DOHH2 (cell line): ENCODE measurements at regions not wholly inside any gene's neighbourhood (a gene's known extent, or its start where the extent isn't known, plus 50 kb on each side); places are given as distances from the start of the nearest gene placed in this dataset.

Experiments
- H3F3A ChIP-seq: fragments of 200-600 bp; sonication (generic), shearing (Covaris generic); 2 replicates; pipeline ENCODE4 v1.6.0; 2016; ENCODE audit warnings: antibody characterized with exemption, mild to moderate bottlenecking; ENCODE audit not compliant: control insufficient read depth, insufficient read depth
- H3K27ac ChIP-seq: fragments of 200-600 bp; sonication (generic); 2 replicates; pipeline ENCODE4 v1.5.1; 2014; ENCODE audit warnings: low read depth, mild to moderate bottlenecking, low read length, moderate library complexity
- H3K27me3 ChIP-seq: fragments of 200-600 bp; sonication (generic); 2 replicates; pipeline ENCODE4 v1.6.1; 2014; ENCODE audit warnings: mild to moderate bottlenecking, low read length, mixed read lengths; ENCODE audit not compliant: control insufficient read depth
- H3K36me3 ChIP-seq: fragments of 200-600 bp; sonication (generic); 2 replicates; pipeline ENCODE4 v1.6.1; 2014; ENCODE audit warnings: mild to moderate bottlenecking, low read length, moderate library complexity, mixed read lengths; ENCODE audit not compliant: control insufficient read depth
- H3K4me1 ChIP-seq: fragments of 200-600 bp; sonication (generic); 2 replicates; pipeline ENCODE4 v1.6.1; 2014; ENCODE audit warnings: mild to moderate bottlenecking, low read length, mixed read lengths; ENCODE audit not compliant: control insufficient read depth
- H3K4me2 ChIP-seq: fragments of 200-600 bp; sonication (generic); 2 replicates; pipeline ENCODE4 v1.6.0; 2014; ENCODE audit warnings: mild to moderate bottlenecking, low read length, moderate library complexity
- H3K4me3 ChIP-seq: fragments of 200-600 bp; sonication (generic); 2 replicates; pipeline ENCODE4 v1.5.1; 2014; ENCODE audit warnings: mild to moderate bottlenecking, low read length, mixed read lengths
- H3K79me2 ChIP-seq: fragments of 200-600 bp; sonication (generic); 2 replicates; pipeline ENCODE4 v1.6.1; 2014; ENCODE audit warnings: mild to moderate bottlenecking, low read length, mixed read lengths; ENCODE audit not compliant: control insufficient read depth
- H3K9me2 ChIP-seq: fragments of 200-600 bp; sonication (generic); replicated peaks from 2 replicates; pipeline ENCODE4 v1.6.1; 2014; ENCODE audit warnings: mild to moderate bottlenecking, low read length, mixed read lengths; ENCODE audit not compliant: control insufficient read depth
- H3K9me3 ChIP-seq: fragments of 200-600 bp; sonication (generic); 2 replicates; pipeline ENCODE4 v1.6.1; 2014; ENCODE audit warnings: antibody characterized with exemption, low read length, mixed read lengths; ENCODE audit not compliant: control insufficient read depth, insufficient read depth
- H4K20me1 ChIP-seq: fragments of 200-600 bp; sonication (generic); 2 replicates; pipeline ENCODE4 v1.6.0; 2014; ENCODE audit warnings: low read depth, mild to moderate bottlenecking, antibody characterized with exemption, low read length, moderate library complexity; ENCODE audit not compliant: control insufficient read depth, insufficient read depth
- EZH2phosphoT487 ChIP-seq: fragments of 200-600 bp; sonication (generic); IDR thresholded peaks from 2 replicates; pipeline ENCODE4 v1.6.1; 2017; ENCODE audit warnings: borderline replicate concordance, mild to moderate bottlenecking, antibody characterized with exemption, low read length, moderate library complexity, mixed read lengths
- TF ChIP-seq, protein P1 (sequence below): fragments of 200-600 bp; sonication (generic); IDR thresholded peaks from one replicate; pipeline ENCODE4 v1.5.1; 2014; ENCODE audit warnings: antibody characterized with exemption, mild to moderate bottlenecking, low read depth, low read length; ENCODE audit not compliant: poor library complexity, severe bottlenecking

DNA sequence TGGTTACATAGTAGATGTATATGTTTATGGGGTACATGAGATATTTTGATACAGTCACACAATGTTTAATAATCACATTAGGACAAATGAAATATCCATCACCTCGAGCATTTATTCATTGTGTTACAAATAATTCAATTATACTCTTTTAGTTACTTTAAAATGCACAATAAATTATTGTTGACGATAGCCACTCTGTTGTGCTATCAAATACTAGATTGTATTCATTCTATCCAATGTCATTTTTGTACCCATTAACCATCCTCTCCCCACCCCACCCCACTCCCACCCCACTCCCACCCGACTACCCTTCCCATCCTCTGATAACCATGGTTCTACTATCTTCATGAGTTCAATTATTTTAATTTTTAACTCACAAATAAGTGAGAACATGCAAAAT is 585.4 kb downstream of the CDH26 start:
- Histone ChIP-seq H3K4me3 (no peak overlapping the region), H3F3A (no peaks in the 10 kb centered on the region), H3K4me2 (no peak overlapping the region), H3K27me3 (no peaks in the 10 kb centered on the region), H3K9me2 (no peaks in the 10 kb centered on the region), H3K27ac (no peak overlapping the region), H3K4me1 (no peaks in the 10 kb centered on the region), H4K20me1 (no peaks in the 10 kb centered on the region), H3K9me3 (no peaks in the 10 kb centered on the region), H3K36me3 (no peaks in the 10 kb centered on the region), H3K79me2 (no peaks in the 10 kb centered on the region)
- TF ChIP-seq, protein P1, sequence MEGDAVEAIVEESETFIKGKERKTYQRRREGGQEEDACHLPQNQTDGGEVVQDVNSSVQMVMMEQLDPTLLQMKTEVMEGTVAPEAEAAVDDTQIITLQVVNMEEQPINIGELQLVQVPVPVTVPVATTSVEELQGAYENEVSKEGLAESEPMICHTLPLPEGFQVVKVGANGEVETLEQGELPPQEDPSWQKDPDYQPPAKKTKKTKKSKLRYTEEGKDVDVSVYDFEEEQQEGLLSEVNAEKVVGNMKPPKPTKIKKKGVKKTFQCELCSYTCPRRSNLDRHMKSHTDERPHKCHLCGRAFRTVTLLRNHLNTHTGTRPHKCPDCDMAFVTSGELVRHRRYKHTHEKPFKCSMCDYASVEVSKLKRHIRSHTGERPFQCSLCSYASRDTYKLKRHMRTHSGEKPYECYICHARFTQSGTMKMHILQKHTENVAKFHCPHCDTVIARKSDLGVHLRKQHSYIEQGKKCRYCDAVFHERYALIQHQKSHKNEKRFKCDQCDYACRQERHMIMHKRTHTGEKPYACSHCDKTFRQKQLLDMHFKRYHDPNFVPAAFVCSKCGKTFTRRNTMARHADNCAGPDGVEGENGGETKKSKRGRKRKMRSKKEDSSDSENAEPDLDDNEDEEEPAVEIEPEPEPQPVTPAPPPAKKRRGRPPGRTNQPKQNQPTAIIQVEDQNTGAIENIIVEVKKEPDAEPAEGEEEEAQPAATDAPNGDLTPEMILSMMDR: no peak
- TF ChIP-seq EZH2phosphoT487: no peak

DNA sequence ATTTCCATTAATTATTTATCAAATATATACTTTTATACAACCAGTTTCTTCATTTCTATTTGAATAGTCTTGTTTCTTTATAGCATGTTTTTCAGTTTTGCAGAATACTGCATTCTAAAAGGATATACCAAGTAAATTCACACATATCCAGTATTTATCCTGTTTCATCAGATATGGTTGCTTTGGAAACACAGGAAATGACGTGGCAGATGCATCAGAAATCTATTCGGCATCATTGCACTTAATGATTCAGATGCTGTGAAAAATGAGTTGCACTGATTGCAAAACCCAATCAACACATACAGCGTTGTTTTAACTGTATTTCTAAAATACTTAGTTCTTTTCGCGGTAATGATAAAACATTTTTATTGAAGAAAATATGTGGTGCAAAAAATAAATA is 594.9 kb downstream of the CDH26 start:
- Histone ChIP-seq H4K20me1 (no peaks in the 10 kb centered on the region), H3K9me2 (no peaks in the 10 kb centered on the region), H3K4me3 (no peak overlapping the region), H3K4me2 (no peak overlapping the region), H3K79me2 (no peaks in the 10 kb centered on the region), H3K36me3 (no peaks in the 10 kb centered on the region), H3K27me3 (no peaks in the 10 kb centered on the region), H3K9me3 (no peaks in the 10 kb centered on the region), H3F3A (no peaks in the 10 kb centered on the region), H3K27ac (no peak overlapping the region), H3K4me1 (no peaks in the 10 kb centered on the region)
- TF ChIP-seq, protein P1: no peak
- TF ChIP-seq EZH2phosphoT487: no peak

DNA sequence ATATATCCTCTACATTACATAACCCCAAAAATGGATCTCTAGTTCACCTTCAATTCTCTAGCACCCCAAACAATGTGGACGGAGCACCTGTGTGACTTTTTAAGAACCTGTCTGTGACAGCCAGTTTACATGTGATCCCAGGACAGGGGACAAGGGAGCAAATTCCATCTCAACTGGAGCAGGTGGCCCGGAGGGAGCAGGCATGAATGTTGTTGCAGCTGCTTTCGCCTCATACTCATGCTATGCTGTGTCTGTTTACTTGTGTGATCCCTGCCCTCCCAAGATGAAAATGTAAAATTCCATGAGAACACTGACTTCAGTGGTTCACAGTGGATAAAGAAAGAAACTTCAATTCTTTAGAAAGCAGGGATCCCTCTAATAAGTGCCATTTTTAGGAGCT is 600.3 kb downstream of the CDH26 start:
- Histone ChIP-seq H3K4me2 (no peak overlapping the region), H3K27ac (no peak overlapping the region), H3K9me2 (no peaks in the 10 kb centered on the region), H3K36me3 (no peaks in the 10 kb centered on the region), H3K9me3 (no peaks in the 10 kb centered on the region; the same call in 1 of the 2 replicates), H3K27me3 (no peaks in the 10 kb centered on the region), H3K4me1 (no peaks in the 10 kb centered on the region), H4K20me1 (no peaks in the 10 kb centered on the region), H3K4me3 (no peak overlapping the region), H3F3A (no peaks in the 10 kb centered on the region), H3K79me2 (no peaks in the 10 kb centered on the region)
- TF ChIP-seq EZH2phosphoT487: no peak
- TF ChIP-seq, protein P1: no peak

DNA sequence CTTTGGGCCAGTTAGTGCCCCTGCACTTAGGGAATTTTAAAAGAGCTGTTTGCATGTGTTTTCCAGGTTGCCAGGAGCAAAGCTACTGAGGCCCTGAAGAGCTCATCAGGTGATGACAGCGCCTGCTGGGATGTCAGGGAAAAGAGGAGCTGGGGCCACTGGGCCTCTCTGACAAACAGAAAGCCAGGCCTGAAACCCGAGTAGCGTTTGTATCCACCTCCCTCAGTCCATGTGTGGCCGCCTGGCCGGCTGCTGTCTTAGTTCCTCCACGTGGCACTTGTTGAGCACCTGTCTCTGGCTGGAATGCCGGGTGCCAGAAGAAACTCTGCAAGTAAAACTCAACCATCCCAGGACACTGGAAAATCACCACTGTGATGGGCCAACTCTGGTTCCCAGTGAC is 601.2 kb downstream of the CDH26 start:
- Histone ChIP-seq H3K27me3 (no peaks in the 10 kb centered on the region), H3K4me3 (no peak overlapping the region), H4K20me1 (no peaks in the 10 kb centered on the region), H3F3A (no peaks in the 10 kb centered on the region), H3K36me3 (no peaks in the 10 kb centered on the region), H3K4me1 (no peaks in the 10 kb centered on the region), H3K27ac (no peak overlapping the region), H3K9me2 (no peaks in the 10 kb centered on the region), H3K79me2 (no peaks in the 10 kb centered on the region), H3K4me2 (no peak overlapping the region), H3K9me3 (no peaks in the 10 kb centered on the region; the same call in 1 of the 2 replicates)
- TF ChIP-seq EZH2phosphoT487: no peak
- TF ChIP-seq, protein P1: no peak
